ENCODE measurements at regions not wholly inside any gene's neighbourhood (a gene's known extent, or its start where the extent isn't known, plus 50 kb on each side); places are given as distances from the start of the nearest gene placed in this dataset.
A peak's percentile ranks its signal among the peaks of the same experiment; 100 is the strongest.

DNA sequence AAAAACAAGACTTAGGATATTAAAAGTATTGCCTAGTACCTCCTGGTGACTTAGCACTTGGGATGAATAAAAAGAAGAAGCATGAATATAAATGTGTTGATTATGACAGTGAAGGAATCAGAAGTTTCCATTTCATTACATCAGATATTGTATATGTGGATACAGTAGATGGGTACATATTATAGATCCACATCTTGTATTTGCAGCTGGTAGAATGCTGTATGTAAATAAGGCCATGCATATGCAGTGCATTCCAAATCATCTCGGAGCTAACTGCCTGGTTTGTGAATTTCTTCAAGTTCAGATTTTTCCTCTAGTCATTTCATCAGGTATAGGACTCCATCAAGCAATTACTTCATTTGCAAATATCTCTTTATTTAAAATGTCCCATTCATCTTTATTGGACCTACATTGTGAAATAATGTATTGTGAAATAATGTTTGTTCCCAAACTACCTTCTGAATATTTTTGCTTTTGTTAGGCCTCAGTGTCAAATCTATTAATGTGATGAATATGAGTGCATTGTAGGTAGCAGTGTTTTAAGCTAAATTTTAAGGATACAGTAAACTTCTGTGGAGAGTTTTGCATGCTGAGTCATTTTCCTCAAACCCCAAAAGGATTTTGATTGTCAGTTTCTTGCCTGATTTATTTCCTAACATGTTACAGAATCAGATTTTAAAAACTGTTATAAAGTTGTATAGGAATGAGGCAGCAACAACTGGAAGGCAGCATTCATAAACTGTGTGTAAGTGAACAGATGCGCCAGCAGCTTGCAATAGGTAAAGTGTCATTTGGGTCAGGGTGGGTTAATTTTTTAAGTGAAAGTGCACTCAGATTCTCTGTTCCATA, 370.8 kb upstream of the RIOK2 start:
- no peak overlapping the region for H3K4me3 ChIP-seq (ENCODE audit: low read depth, low read length)
- DNase-seq (ENCODE audit: low read depth) (no peak), FAIRE-seq (no peak)
- TF ChIP-seq, protein P1, sequence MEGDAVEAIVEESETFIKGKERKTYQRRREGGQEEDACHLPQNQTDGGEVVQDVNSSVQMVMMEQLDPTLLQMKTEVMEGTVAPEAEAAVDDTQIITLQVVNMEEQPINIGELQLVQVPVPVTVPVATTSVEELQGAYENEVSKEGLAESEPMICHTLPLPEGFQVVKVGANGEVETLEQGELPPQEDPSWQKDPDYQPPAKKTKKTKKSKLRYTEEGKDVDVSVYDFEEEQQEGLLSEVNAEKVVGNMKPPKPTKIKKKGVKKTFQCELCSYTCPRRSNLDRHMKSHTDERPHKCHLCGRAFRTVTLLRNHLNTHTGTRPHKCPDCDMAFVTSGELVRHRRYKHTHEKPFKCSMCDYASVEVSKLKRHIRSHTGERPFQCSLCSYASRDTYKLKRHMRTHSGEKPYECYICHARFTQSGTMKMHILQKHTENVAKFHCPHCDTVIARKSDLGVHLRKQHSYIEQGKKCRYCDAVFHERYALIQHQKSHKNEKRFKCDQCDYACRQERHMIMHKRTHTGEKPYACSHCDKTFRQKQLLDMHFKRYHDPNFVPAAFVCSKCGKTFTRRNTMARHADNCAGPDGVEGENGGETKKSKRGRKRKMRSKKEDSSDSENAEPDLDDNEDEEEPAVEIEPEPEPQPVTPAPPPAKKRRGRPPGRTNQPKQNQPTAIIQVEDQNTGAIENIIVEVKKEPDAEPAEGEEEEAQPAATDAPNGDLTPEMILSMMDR (IDR thresholded peaks at IDR 0.05; ENCODE audit: insufficient read depth, low read length, severe bottlenecking) = no peak
- H3K27me3 ChIP-seq (ENCODE audit: control insufficient read depth, insufficient read depth, low read length) = no peaks in the 10 kb centered on the region
- no peaks in the 10 kb centered on the region for H3K36me3 ChIP-seq (ENCODE audit: control insufficient read depth, insufficient read depth, low read length)

DNA sequence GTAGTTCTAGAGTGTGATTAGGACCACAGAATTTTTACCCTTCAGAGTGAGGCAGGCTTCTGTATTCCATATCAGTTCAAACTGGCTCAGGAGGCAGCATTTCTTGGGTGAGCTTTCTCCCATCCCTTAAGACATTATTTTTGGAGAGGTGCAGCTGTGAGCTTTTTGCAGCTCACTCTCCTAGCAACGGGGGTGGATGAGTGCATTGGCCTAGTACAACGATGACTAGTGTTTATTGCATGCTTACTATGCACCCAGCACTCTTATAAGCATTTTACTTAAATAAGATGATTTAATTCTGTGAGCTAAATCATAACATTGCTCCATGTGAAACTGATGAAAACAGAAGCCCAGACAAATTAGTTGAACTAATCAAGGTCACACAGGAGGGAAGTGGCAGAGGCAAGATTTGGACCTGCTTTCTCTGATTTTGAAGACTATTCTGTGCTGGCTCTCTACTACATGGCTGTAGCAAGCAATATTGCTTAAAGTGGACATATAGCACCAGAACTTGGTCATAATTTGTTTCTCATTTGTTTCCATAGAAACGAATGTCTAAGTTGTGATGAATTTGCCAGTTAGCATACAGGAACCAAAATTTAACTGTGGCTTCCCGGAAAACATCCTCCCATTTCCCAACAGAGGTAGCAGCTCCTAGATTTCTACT, 372.1 kb upstream of the RIOK2 start:
- DNase-seq (ENCODE audit: low read depth) = peak; percentile 54
- no peaks in the 10 kb centered on the region for H3K36me3 ChIP-seq (ENCODE audit: control insufficient read depth, insufficient read depth, low read length)
- H3K27me3 ChIP-seq (ENCODE audit: control insufficient read depth, insufficient read depth, low read length) = no peaks in the 10 kb centered on the region
- TF ChIP-seq, protein P1 (IDR thresholded peaks at IDR 0.05; ENCODE audit: insufficient read depth, low read length, severe bottlenecking) = no peak
- no peak overlapping the region for H3K4me3 ChIP-seq (ENCODE audit: low read depth, low read length)
- no peak for FAIRE-seq

DNA sequence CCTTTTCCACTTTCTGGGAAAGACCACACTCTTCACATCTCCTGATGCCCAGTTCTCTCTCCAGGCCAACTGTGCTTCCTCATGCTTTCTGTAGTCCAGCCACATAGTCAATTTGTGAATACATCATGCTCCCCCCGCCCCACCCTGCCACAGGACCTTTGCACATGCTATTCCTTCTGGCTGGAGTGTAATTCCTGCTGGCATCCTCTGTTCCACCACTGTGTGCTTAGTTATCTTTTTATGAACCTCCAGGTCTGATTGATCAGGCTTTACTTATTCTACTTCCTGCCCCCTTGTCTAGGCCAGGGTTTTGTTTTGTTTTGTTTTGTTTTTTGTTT, 372.6 kb upstream of the RIOK2 start:
- TF ChIP-seq, protein P1 (IDR thresholded peaks at IDR 0.05; ENCODE audit: insufficient read depth, low read length, severe bottlenecking) = no peak
- H3K36me3 ChIP-seq (ENCODE audit: control insufficient read depth, insufficient read depth, low read length) = no peaks in the 10 kb centered on the region
- no peak overlapping the region for H3K4me3 ChIP-seq (ENCODE audit: low read depth, low read length)
- peak; percentile 23 for FAIRE-seq
- H3K27me3 ChIP-seq (ENCODE audit: control insufficient read depth, insufficient read depth, low read length) = no peaks in the 10 kb centered on the region
- DNase-seq (ENCODE audit: low read depth) = no peak

DNA sequence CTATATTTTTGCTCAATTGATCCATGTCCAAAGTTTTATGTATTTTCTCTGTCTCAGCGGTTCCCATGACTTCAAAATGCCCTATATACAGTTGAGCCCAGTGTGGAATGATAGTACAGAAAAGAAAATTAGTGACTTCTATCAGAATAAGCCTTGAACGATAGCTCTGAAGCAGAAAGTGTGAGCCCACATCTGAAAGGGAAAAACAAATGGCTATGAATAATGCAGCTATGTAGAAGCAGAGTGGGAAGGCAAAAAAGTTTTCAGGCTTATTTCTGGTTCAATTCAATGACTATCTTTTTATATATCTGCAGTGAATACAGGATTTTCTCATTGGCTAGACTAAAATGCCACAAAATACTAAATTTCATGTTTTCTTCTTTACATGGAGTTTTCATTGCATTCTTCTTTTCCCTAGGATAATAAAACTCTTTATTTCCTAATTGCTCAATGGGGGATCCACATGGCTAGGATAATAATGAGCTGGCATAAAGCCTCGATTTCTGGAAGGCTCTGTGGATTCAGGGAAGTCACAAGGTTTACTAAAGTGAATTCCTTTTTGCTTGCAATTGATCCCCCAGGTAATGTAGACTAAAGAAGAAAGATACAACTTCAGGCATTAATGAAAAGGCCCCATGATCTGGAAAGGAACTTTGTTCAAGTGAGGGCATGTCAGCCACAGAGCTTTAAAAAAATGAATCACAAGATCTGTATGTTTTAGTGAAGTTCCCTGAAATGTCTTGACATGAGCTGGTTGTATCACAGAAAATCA, 377.0 kb upstream of the RIOK2 start:
- TF ChIP-seq, protein P1 (IDR thresholded peaks at IDR 0.05; ENCODE audit: insufficient read depth, low read length, severe bottlenecking) = no peak
- no peaks in the 10 kb centered on the region for H3K36me3 ChIP-seq (ENCODE audit: control insufficient read depth, insufficient read depth, low read length)
- DNase-seq (ENCODE audit: low read depth) = peak; percentile 96
- no peak for FAIRE-seq
- no peaks in the 10 kb centered on the region for H3K27me3 ChIP-seq (ENCODE audit: control insufficient read depth, insufficient read depth, low read length)
- H3K4me3 ChIP-seq (ENCODE audit: low read depth, low read length) = no peak overlapping the region

DNA sequence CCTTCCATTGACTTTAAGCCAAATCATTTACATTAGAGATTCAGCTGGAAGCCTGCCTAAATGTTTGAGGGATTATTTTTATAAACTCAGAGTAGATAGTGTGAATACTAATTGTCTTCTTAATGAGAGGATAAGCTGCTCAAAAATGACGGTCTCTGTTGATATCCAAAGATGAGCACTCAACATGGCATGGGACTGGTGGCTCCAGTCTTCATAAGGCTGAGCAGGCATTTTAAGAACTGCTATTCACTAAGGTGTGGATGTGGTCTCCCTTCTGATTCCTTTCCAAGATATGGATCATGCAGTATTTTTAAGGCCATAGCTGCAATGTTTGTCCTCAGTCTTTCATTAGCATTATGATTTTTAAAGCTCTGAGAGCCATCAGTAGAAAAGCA, 377.5 kb upstream of the RIOK2 start:
- Histone ChIP-seq H3K36me3 (ENCODE audit: control insufficient read depth, insufficient read depth, low read length) (no peaks in the 10 kb centered on the region), H3K4me3 (ENCODE audit: low read depth, low read length) (no peak overlapping the region), H3K27me3 (ENCODE audit: control insufficient read depth, insufficient read depth, low read length) (no peaks in the 10 kb centered on the region)
- TF ChIP-seq, protein P1 (IDR thresholded peaks at IDR 0.05; ENCODE audit: insufficient read depth, low read length, severe bottlenecking) = no peak
- DNase-seq (ENCODE audit: low read depth) = no peak
- FAIRE-seq = no peak
